ENCODE measurements at regions not wholly inside any gene's neighbourhood (a gene's known extent, or its start where the extent isn't known, plus 50 kb on each side); places are given as distances from the start of the nearest gene placed in this dataset.

DNA sequence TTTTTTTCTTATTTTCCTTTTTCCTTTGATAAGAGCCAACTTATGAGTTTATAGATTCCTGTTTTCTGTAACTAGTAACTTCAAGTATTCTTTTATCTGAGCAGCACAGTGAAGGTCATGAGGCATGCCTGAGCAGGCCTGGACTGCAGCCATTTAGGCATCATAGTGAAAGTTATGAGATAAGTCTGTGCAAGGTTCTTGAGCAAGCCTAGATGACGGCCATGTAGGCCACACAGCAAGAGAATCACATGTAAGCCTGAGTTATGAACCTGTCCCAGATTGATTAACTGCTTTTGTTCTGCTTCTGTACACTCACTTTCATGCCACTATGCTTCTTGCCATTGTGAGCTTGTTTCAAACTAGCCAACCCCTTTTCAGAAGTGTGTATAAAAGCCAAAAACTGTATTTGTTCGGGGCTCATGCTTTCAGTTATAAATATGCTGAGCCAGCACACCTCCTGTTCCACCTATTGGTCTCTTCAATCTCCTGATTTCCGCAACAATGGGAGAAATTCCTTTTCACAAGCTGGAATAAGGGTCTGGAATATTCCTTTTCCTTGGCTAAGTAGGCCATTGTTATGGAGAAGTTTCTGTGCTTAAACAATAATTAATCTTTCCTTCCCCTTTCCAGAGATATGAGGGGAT, 745.7 kb downstream of the FAM181B start:
- TF ChIP-seq YY1 (IDR thresholded peaks at IDR 0.05; ENCODE audit: low read depth, low read length) (no peak), NFYB (IDR thresholded peaks at IDR 0.05; ENCODE audit: insufficient read depth, low read depth, low read length) (no peak), CEBPZ (IDR thresholded peaks at IDR 0.05; ENCODE audit: low read depth, low read length) (no peak), SRF (IDR thresholded peaks at IDR 0.05; ENCODE audit: low read depth in 2 of 2, low read length in 2 of 2) (no peak), EP300 (IDR thresholded peaks at IDR 0.05; ENCODE audit: borderline replicate concordance in 1 of 2, control insufficient read depth in 1 of 2, low read depth in 2 of 2, low read length in 2 of 2) (no peak)
